ENCODE measurements at regions not wholly inside any gene's neighbourhood (a gene's known extent, or its start where the extent isn't known, plus 50 kb on each side); places are given as distances from the start of the nearest gene placed in this dataset.
A peak's percentile ranks its signal among the peaks of the same experiment; 100 is the strongest.
"Not testable (repeated sequence)": the region's sequence is repeated elsewhere in the genome, so short reads cannot be mapped to it uniquely, and the experiment has no call there.

GRCh38 chr3:181210275-181210674, 220.7 kb upstream of the DNAJC19 start:
- ATAC-seq (no peak), DNase-seq (no peak)
- intact Hi-C loops (cut with DNase I) = loop anchor here in 1 of 2 donors (5.0 to 10.0 kb wide), 3 partner anchors 492 to 1475 kb away; no protein-coding TSS in a partner anchor

GRCh38 chr3:181189556-181189955, 200.0 kb upstream of the DNAJC19 start:
- intact Hi-C loops (cut with DNase I) = no loop called here
- no peak for ATAC-seq
- DNase-seq = no peak

- no peak for DNase-seq
- ATAC-seq = no peak
- intact Hi-C loops (cut with DNase I) = no loop called here
These were observed 194.2 kb upstream of the DNAJC19 start for GRCh38 chr3:181183764-181184163.

- DNase-seq; intact Hi-C loops (cut with DNase I); ATAC-seq: not testable (repeated sequence)
These were observed 193.5 kb upstream of the DNAJC19 start for GRCh38 chr3:181183057-181183456.

- ATAC-seq = no peak
- intact Hi-C loops (cut with DNase I) = loop anchor here (5.0 kb wide), 2 partner anchors 372 to 377 kb away; no protein-coding TSS in a partner anchor
- no peak for DNase-seq
These were observed 189.5 kb upstream of the DNAJC19 start for GRCh38 chr3:181178991-181179390.

- DNase-seq = peak; percentile 70
- intact Hi-C loops (cut with DNase I) = loop anchor here (5.0 kb wide), 2 partner anchors 369 to 374 kb away; no protein-coding TSS in a partner anchor
These were observed 187.1 kb upstream of the DNAJC19 start for GRCh38 chr3:181176601-181177000.

GRCh38 chr3:181174676-181175233, 185.2 kb upstream of the DNAJC19 start:
- intact Hi-C loops (cut with DNase I) = loop anchor here (5.0 kb wide), 2 partner anchors 367 to 372 kb away; no protein-coding TSS in a partner anchor
- ATAC-seq (no peak), DNase-seq (no peak)

More at GRCh38 chr3:181176601-181177000, 187.1 kb upstream of the DNAJC19 start:
- ATAC-seq = no peak

- DNase-seq (no peak), ATAC-seq (no peak)
- intact Hi-C loops (cut with DNase I) = no loop called here
These were observed 184.5 kb upstream of the DNAJC19 start for GRCh38 chr3:181174022-181174421.

GRCh38 chr3:181173227-181173626, 183.7 kb upstream of the DNAJC19 start:
- no peak for DNase-seq
- ATAC-seq = no peak
- intact Hi-C loops (cut with DNase I) = no loop called here

GRCh38 chr3:181134873-181135272, 145.3 kb upstream of the DNAJC19 start:
- ATAC-seq = no peak
- intact Hi-C loops (cut with DNase I) = no loop called here
- DNase-seq = no peak

- DNase-seq (no peak), ATAC-seq (no peak)
- intact Hi-C loops (cut with DNase I) = no loop called here
These were observed 144.3 kb upstream of the DNAJC19 start for GRCh38 chr3:181133832-181134231.

GRCh38 chr3:181105646-181106045, 116.1 kb upstream of the DNAJC19 start:
- DNase-seq (no peak), ATAC-seq (no peak)
- intact Hi-C loops (cut with DNase I) = no loop called here

GRCh38 chr3:181103605-181104004, 114.1 kb upstream of the DNAJC19 start:
- intact Hi-C loops (cut with DNase I) = no loop called here
- DNase-seq (no peak), ATAC-seq (no peak)

GRCh38 chr3:181086011-181086410, 96.5 kb upstream of the DNAJC19 start:
- ATAC-seq (no peak), DNase-seq (no peak)
- intact Hi-C loops (cut with DNase I) = no loop called here

- no peak for ATAC-seq
- intact Hi-C loops (cut with DNase I) = no loop called here
These were observed 92.4 kb upstream of the DNAJC19 start for GRCh38 chr3:181081930-181082329.

GRCh38 chr3:181076558-181076957, 87.0 kb upstream of the DNAJC19 start:
- no peak for DNase-seq
- intact Hi-C loops (cut with DNase I) = no loop called here
- ATAC-seq = no peak

More at GRCh38 chr3:181081930-181082329, 92.4 kb upstream of the DNAJC19 start:
- DNase-seq = no peak

GRCh38 chr3:181075098-181075497, 85.6 kb upstream of the DNAJC19 start:
- intact Hi-C loops (cut with DNase I) = no loop called here
- ATAC-seq (no peak), DNase-seq (no peak)

GRCh38 chr3:181066143-181067087, 76.9 kb upstream of the DNAJC19 start:
- intact Hi-C loops (cut with DNase I) = no loop called here
- no peak for DNase-seq
- no peak for ATAC-seq

- DNase-seq = no peak
- no peak for ATAC-seq
- intact Hi-C loops (cut with DNase I) = no loop called here
These were observed 66.7 kb upstream of the DNAJC19 start for GRCh38 chr3:181056136-181056732.

GRCh38 chr3:181054538-181054937, 65.0 kb upstream of the DNAJC19 start:
- intact Hi-C loops (cut with DNase I) = no loop called here
- no peak for ATAC-seq
- no peak for DNase-seq
